GM12873 (cell line): ENCODE measurements at regions not wholly inside any gene's neighbourhood (a gene's known extent, or its start where the extent isn't known, plus 50 kb on each side); places are given as distances from the start of the nearest gene placed in this dataset.

Experiments used
- CTCF ChIP-seq: IDR thresholded peaks from 2 replicates; pipeline ENCODE4 v1.5.1; 2012; ENCODE audit warnings: low read depth, mild to moderate bottlenecking, moderate library complexity, low read length, control low read depth; ENCODE audit not compliant: insufficient read depth; ENCODE audit errors: missing control alignments

GRCh38 chr2:120530781-120531180 is 184.8 kb downstream of the INHBB start:
- no peak for TF ChIP-seq CTCF

GRCh38 chr2:120531365-120531764 is 185.4 kb downstream of the INHBB start:
- no peak for TF ChIP-seq CTCF

- TF ChIP-seq CTCF, result no peak
Observed at GRCh38 chr2:120531863-120532600, 186.1 kb downstream of the INHBB start.

GRCh38 chr2:120533625-120534024 is 187.7 kb downstream of the INHBB start:
- no peak for TF ChIP-seq CTCF

- TF ChIP-seq CTCF, result no peak
Observed at GRCh38 chr2:120534457-120534856, 188.5 kb downstream of the INHBB start.

GRCh38 chr2:120535081-120535480 is 189.1 kb downstream of the INHBB start:
- no peak for TF ChIP-seq CTCF

GRCh38 chr2:120536141-120536540 is 190.2 kb downstream of the INHBB start:
- no peak for TF ChIP-seq CTCF
